K562 (cell line): ENCODE measurements at regions not wholly inside any gene's neighbourhood (a gene's known extent, or its start where the extent isn't known, plus 50 kb on each side); places are given as distances from the start of the nearest gene placed in this dataset.
A peak's percentile ranks its signal among the peaks of the same experiment; 100 is the strongest.

Source experiments
- BCL6 ChIP-seq: fragments of 250-450 bp; sonication (Bioruptor Pico); IDR thresholded peaks from 2 replicates; pipeline ENCODE4 v1.4.0; 2020
- BRD4 ChIP-seq: fragments of 200-600 bp; sonication (generic); IDR thresholded peaks from 2 replicates; pipeline ENCODE4 v1.6.1; 2017; ENCODE audit warnings: inconsistent platforms
- CLOCK ChIP-seq: fragments of 250-450 bp; sonication (Bioruptor Pico); IDR thresholded peaks from 2 replicates; pipeline ENCODE4 v1.4.0; 2020; ENCODE audit warnings: mild to moderate bottlenecking, moderate library complexity, borderline replicate concordance
- CREM ChIP-seq: IDR thresholded peaks from 2 replicates; pipeline ENCODE4 v1.6.1; 2014; ENCODE audit warnings: antibody characterized with exemption, low read depth
- FOSL1 ChIP-seq: fragments of 200-800 bp; sonication (Bioruptor generic); conservative IDR thresholded peaks from 2 replicates; pipeline ENCODE4 v1.6.1; 2016; ENCODE audit warnings: missing genetic modification characterization, missing compliant biosample characterization
- FOXK2 ChIP-seq, 2 experiments: fragments of 450-650 bp; IDR thresholded peaks in 1 of 2; conservative IDR thresholded peaks in 1 of 2; 2 replicates each; pipeline ENCODE4 v1.6.1; 2016; ENCODE audit warnings: low read depth in 2 of 2, mild to moderate bottlenecking in 1 of 2
- HBP1 ChIP-seq: fragments of 450-650 bp; formaldehyde crosslinking; IDR thresholded peaks from 2 replicates; pipeline ENCODE4 v1.4.0; 2022; ENCODE audit warnings: missing genetic modification characterization
- MCM7 ChIP-seq, 2 experiments: fragments of 450-650 bp; IDR thresholded peaks; 2 replicates each; pipeline ENCODE4 v1.6.1; 2016 to 2018
- MTA3 ChIP-seq: fragments of 450-650 bp; formaldehyde crosslinking; IDR thresholded peaks from 2 replicates; pipeline ENCODE4 v1.6.1; 2017; ENCODE audit warnings: mild to moderate bottlenecking, borderline replicate concordance
- NCOA4 ChIP-seq: fragments of 450-650 bp; IDR thresholded peaks from 2 replicates; pipeline ENCODE4 v1.6.1; 2018; ENCODE audit warnings: mild to moderate bottlenecking; ENCODE audit not compliant: partially characterized antibody
- NKRF ChIP-seq: fragments of 450-650 bp; IDR thresholded peaks from 2 replicates; pipeline ENCODE4 v1.6.1; 2016; ENCODE audit warnings: borderline replicate concordance
- POLR2G ChIP-seq: fragments of 200-400 bp; formaldehyde crosslinking; IDR thresholded peaks from 2 replicates; pipeline ENCODE4 v1.6.1; 2017; ENCODE audit warnings: low read depth, mild to moderate bottlenecking, antibody characterized with exemption, low read length, moderate library complexity
- SMARCA4 ChIP-seq: fragments of 450-650 bp; IDR thresholded peaks from 2 replicates; pipeline ENCODE4 v1.6.1; 2016
- ZNF239 ChIP-seq: fragments of 250-450 bp; sonication (Bioruptor Pico); IDR thresholded peaks from 2 replicates; pipeline ENCODE4 v1.4.0; 2020; ENCODE audit warnings: mild to moderate bottlenecking
- ZNF274 ChIP-seq: IDR thresholded peaks from 2 replicates; pipeline ENCODE4 v1.6.1; 2011; ENCODE audit warnings: low read depth, mild to moderate bottlenecking, low read length, moderate library complexity, borderline replicate concordance
- ZNF398 ChIP-seq: fragments of 250-450 bp; sonication (Bioruptor Pico); IDR thresholded peaks from 2 replicates; pipeline ENCODE4 v1.8.0; 2021; ENCODE audit warnings: moderate library complexity, mild to moderate bottlenecking, inconsistent platforms
- ZNF436 ChIP-seq: fragments of 250-450, 450-650 bp; sonication (Bioruptor Pico); formaldehyde crosslinking; IDR thresholded peaks from 2 replicates; pipeline ENCODE4 v1.7.0; 2020; ENCODE audit warnings: mild to moderate bottlenecking
- ZNF449 ChIP-seq: fragments of 250-450 bp; sonication (Bioruptor Pico); IDR thresholded peaks from 2 replicates; pipeline ENCODE4 v1.8.0; 2022; ENCODE audit warnings: moderate library complexity, mild to moderate bottlenecking, inconsistent platforms
- ZNF764 ChIP-seq: fragments of 250-450 bp; sonication (Bioruptor Pico); IDR thresholded peaks from 2 replicates; pipeline ENCODE4 v1.4.0; 2020; ENCODE audit warnings: low read depth, mild to moderate bottlenecking, moderate library complexity

GRCh38 chr15:58332676-58333400 is 99.0 kb upstream of the LIPC start (continued):
- no peak for TF ChIP-seq NKRF
- peak; percentile 77; the same call in 1 of the 2 replicates for TF ChIP-seq ZNF449 (CRISPR knock-in tag)
- TF ChIP-seq POLR2G = no peak
- no peak; the same call in 1 of the 2 replicates for TF ChIP-seq FOSL1 (tag)
- TF ChIP-seq BCL6 (CRISPR knock-in tag) = peak; percentile 61
- TF ChIP-seq ZNF274 = no peak
- no peak for TF ChIP-seq NCOA4
- peak; percentile 42; the same call in 1 of the 2 replicates for TF ChIP-seq ZNF239 (CRISPR knock-in tag)
- TF ChIP-seq MTA3 = no peak
- TF ChIP-seq ZNF764 = no peak
- TF ChIP-seq ZNF398 = no peak
- TF ChIP-seq SMARCA4 = no peak
- TF ChIP-seq MCM7 (IDR thresholded peaks at IDR 0.05) = no peak
- TF ChIP-seq CREM = no peak
- TF ChIP-seq ZNF436 (CRISPR knock-in tag) = no peak
- TF ChIP-seq CLOCK (CRISPR knock-in tag) = no peak
- TF ChIP-seq BRD4 = peak; percentile 95
- TF ChIP-seq FOXK2 (conservative IDR thresholded peaks at IDR 0.05 in 1 of 2, IDR thresholded peaks at IDR 0.05 in 1 of 2; ENCODE audit: low read depth in 2 of 2) = no peak
- TF ChIP-seq HBP1 (CRISPR knock-in tag) = no peak
